ENCODE measurements at regions not wholly inside any gene's neighbourhood (a gene's known extent, or its start where the extent isn't known, plus 50 kb on each side); places are given as distances from the start of the nearest gene placed in this dataset.

DNA sequence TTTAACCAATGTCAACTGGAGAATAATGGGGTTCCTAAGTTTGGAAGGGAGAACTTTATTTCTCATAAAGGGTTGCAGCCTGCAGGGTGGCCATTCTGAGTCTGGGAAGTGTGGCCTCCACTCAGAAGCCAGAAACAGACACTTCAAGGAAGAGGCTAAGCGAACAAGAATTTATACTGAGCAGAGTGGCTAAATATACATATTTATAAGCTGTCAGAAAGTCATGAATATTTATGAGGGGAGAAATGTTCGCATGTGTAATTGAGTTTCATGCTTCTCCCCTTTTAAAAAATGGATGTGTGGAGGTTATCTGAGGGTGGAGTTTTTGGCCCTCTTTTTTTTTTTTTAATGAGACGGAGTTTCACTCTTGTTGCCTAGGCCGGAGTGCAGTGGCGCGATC lies 78.1 kb upstream of the PLAC8 start:
- H3K36me3 ChIP-seq = no peaks in the 10 kb centered on the region
- no peak overlapping the region for H3K27ac ChIP-seq
- H3K4me3 ChIP-seq = no peak overlapping the region
- no peaks in the 10 kb centered on the region for H3K27me3 ChIP-seq
- no peak for DNase-seq
- no peaks in the 10 kb centered on the region for H3K4me1 ChIP-seq
- TF ChIP-seq, protein P1, sequence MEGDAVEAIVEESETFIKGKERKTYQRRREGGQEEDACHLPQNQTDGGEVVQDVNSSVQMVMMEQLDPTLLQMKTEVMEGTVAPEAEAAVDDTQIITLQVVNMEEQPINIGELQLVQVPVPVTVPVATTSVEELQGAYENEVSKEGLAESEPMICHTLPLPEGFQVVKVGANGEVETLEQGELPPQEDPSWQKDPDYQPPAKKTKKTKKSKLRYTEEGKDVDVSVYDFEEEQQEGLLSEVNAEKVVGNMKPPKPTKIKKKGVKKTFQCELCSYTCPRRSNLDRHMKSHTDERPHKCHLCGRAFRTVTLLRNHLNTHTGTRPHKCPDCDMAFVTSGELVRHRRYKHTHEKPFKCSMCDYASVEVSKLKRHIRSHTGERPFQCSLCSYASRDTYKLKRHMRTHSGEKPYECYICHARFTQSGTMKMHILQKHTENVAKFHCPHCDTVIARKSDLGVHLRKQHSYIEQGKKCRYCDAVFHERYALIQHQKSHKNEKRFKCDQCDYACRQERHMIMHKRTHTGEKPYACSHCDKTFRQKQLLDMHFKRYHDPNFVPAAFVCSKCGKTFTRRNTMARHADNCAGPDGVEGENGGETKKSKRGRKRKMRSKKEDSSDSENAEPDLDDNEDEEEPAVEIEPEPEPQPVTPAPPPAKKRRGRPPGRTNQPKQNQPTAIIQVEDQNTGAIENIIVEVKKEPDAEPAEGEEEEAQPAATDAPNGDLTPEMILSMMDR (IDR thresholded peaks at IDR 0.05) = no peak
- H3K9me3 ChIP-seq = no peaks in the 10 kb centered on the region
- intact Hi-C loops (cut with DNase I; ENCODE audit: low total_unique reads) = no loop called here

DNA sequence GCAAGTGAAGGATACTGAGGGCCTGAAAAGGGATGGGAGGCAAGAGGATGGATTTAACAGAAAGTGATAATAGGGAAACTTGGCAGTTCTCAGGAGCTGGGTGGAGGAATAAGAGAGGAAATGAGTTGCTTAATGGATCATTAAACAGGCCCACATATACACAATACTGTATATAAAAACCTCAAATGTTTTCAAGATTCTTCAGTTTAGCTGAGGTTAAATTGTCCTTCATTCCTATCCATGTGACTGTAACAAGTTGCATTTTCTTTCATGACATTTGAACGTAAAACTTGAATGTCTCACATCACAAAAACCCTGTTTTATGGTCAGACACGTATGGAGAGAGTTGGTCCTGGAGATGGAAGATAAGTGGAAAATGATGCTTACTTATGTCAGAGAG lies 76.5 kb upstream of the PLAC8 start:
- DNase-seq = no peak
- no peaks in the 10 kb centered on the region for H3K27me3 ChIP-seq
- H3K27ac ChIP-seq = no peak overlapping the region
- TF ChIP-seq, protein P1 (IDR thresholded peaks at IDR 0.05) = no peak
- H3K4me1 ChIP-seq = no peaks in the 10 kb centered on the region
- no peaks in the 10 kb centered on the region for H3K9me3 ChIP-seq
- H3K4me3 ChIP-seq = no peak overlapping the region
- no peaks in the 10 kb centered on the region for H3K36me3 ChIP-seq
- intact Hi-C loops (cut with DNase I; ENCODE audit: low total_unique reads) = no loop called here

DNA sequence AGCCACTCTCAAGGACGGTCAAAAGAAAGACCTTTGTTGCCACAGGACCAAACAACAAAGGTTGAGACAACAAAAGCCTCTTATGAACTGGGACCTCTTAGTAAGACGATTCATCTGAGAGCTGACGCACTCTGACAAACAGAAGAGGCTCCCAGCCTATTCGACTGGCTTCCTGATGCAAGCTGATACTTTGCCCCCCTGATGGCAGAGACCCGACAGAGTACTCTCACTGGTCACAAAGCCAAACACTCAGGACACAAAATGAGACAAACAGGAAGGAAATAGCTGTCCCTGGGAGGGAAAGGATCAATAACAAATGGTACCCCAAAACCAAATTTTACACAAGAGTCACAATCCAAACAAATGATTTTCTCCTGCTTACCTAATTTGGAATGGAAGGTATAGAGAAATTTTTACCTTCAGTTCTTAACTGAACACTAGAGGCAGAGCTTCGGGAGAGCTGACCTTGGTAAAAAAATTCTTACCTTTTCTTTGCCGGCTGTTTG lies 75.2 kb upstream of the PLAC8 start:
- Histone ChIP-seq H3K27ac (no peak overlapping the region), H3K4me1 (no peaks in the 10 kb centered on the region), H3K4me3 (no peak overlapping the region), H3K36me3 (no peaks in the 10 kb centered on the region), H3K9me3 (no peaks in the 10 kb centered on the region), H3K27me3 (no peaks in the 10 kb centered on the region)
- intact Hi-C loops (cut with DNase I; ENCODE audit: low total_unique reads) = no loop called here
- DNase-seq = no peak
- TF ChIP-seq, protein P1 (IDR thresholded peaks at IDR 0.05) = no peak

DNA sequence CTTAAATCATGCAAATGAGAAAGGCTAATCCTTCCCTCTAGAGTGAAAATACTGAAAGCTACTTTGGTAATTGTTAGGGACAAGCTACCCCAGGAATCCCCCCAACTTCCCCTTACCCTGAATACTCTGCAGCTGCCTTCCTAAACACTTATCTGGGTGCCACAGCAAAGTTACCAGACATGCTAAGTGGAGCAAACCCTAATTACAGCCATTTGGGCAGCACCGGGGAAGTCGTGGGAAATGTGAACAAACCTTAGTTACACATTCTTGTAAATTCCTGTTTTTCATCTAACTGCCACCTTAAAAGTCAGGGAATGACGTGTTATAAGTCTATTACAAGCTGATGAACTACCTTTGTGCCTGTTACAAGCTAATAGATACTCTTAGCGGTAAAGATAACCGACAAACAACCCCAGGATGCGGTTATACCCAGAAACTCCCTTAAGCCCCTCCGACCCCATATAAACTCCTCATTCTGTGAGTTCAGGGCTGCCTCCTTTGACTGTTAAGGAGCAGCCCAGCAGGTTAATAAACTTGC lies 66.0 kb upstream of the PLAC8 start:
- H3K27me3 ChIP-seq = no peaks in the 10 kb centered on the region
- intact Hi-C loops (cut with DNase I; ENCODE audit: low total_unique reads) = no loop called here
- no peak overlapping the region for H3K4me3 ChIP-seq
- no peak for DNase-seq
- TF ChIP-seq, protein P1 (IDR thresholded peaks at IDR 0.05) = no peak
- H3K9me3 ChIP-seq = no peaks in the 10 kb centered on the region
- H3K4me1 ChIP-seq = no peaks in the 10 kb centered on the region
- no peaks in the 10 kb centered on the region for H3K36me3 ChIP-seq
- no peak overlapping the region for H3K27ac ChIP-seq

DNA sequence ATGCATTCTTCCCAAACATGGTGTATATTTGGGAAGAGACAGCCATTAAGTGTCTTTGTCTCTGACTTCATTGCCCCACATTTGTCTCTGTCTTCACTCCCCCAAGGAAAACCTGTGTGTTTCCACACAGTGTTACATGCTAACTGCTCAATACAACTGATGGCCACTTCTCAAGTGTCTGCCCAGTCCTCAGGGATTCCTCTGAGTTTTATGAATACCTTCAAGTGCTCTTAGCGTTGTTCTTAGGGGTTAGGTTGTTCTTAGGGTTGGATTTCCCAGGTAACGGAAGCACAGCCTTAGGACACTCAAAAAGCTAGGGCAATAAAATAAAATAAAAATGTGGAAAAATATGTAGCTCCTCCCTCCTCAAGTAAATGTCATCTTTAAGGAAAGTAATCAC lies 64.7 kb upstream of the PLAC8 start:
- Histone ChIP-seq H3K9me3 (no peaks in the 10 kb centered on the region), H3K4me3 (no peak overlapping the region), H3K27me3 (no peaks in the 10 kb centered on the region), H3K4me1 (no peaks in the 10 kb centered on the region), H3K36me3 (no peaks in the 10 kb centered on the region), H3K27ac (no peak overlapping the region)
- DNase-seq = no peak
- TF ChIP-seq, protein P1 (IDR thresholded peaks at IDR 0.05) = no peak
- intact Hi-C loops (cut with DNase I; ENCODE audit: low total_unique reads) = no loop called here

DNA sequence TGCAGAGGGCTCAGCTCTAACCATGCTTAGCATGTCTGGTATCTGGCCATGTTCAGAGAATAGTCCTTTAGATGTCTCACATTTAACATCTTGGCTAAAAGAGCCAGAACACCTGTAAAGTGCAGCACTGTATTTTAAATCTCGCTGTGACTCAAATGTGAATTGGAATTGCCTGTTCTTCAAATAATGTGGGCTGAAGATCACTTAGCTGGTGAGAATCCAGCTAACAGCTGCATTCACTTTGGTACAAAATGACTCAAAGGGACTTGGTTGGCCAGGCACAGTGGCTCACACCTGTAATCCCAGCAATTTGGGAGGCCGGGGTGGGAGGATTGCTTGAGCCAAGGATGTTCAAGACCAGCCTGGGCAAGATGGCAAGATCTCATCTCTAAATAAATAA lies 63.5 kb upstream of the PLAC8 start:
- no peaks in the 10 kb centered on the region for H3K9me3 ChIP-seq
- no peak overlapping the region for H3K4me3 ChIP-seq
- H3K27me3 ChIP-seq = no peaks in the 10 kb centered on the region
- no peaks in the 10 kb centered on the region for H3K36me3 ChIP-seq
- intact Hi-C loops (cut with DNase I; ENCODE audit: low total_unique reads) = no loop called here
- TF ChIP-seq, protein P1 (IDR thresholded peaks at IDR 0.05) = no peak
- H3K4me1 ChIP-seq = no peaks in the 10 kb centered on the region
- H3K27ac ChIP-seq = no peak overlapping the region
- no peak for DNase-seq
